ENCODE measurements at regions not wholly inside any gene's neighbourhood (a gene's known extent, or its start where the extent isn't known, plus 50 kb on each side); places are given as distances from the start of the nearest gene placed in this dataset.

DNA sequence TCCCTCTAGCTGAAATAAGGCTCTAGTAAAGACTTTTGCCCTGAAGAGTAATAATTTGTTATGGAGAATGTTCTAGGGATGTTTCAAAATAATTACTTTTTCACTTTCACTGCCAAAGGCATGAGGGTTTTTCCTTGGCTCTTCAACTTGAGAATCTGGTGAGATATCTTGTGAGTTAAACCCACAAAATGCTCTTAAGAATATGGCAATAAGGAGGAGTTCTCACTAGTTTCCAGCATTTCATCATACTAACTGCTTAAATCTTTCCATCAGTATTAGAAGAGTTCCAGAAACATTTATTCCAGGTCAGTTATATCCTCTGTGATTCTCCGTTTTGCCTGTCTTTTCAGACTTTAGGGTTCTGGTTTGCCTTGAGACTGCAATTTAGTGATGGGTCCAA lies 785.6 kb upstream of the GJE1 start:
- in situ Hi-C loops (cut with MboI; ENCODE audit: low sequenced_read_pairs), result no loop called here

- in situ Hi-C loops (cut with MboI; ENCODE audit: low sequenced_read_pairs), result no loop called here
Observed at GRCh38 chr6:141346535-141346934, 786.2 kb upstream of the GJE1 start.

GRCh38 chr6:141337191-141337590 lies 795.5 kb upstream of the GJE1 start:
- in situ Hi-C loops (cut with MboI; ENCODE audit: low sequenced_read_pairs), result no loop called here

GRCh38 chr6:141335477-141336273 lies 797.0 kb upstream of the GJE1 start:
- in situ Hi-C loops (cut with MboI; ENCODE audit: low sequenced_read_pairs), result no loop called here

GRCh38 chr6:141326925-141327324 lies 805.8 kb upstream of the GJE1 start:
- in situ Hi-C loops (cut with MboI; ENCODE audit: low sequenced_read_pairs), result no loop called here

DNA sequence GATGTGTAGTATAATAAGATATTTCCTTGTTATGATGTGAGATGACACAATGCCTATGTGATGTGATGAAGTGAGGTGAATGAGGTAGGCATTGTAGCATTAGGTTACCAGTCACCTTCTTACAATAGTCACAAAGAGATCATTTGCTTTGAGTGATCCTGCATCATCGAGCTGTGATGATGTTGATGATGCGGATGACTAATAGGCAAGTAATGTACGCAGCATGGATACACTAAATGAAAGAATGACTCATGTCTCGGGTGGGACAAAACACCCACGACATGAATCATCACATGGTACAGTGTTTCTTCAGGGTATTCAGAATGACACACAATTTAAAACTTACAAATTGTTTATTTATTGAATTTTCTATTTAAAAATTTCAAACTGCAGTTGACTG lies 806.3 kb upstream of the GJE1 start:
- in situ Hi-C loops (cut with MboI; ENCODE audit: low sequenced_read_pairs), result no loop called here

- in situ Hi-C loops (cut with MboI; ENCODE audit: low sequenced_read_pairs), result no loop called here
Observed at GRCh38 chr6:141321493-141322347, 811.0 kb upstream of the GJE1 start.

DNA sequence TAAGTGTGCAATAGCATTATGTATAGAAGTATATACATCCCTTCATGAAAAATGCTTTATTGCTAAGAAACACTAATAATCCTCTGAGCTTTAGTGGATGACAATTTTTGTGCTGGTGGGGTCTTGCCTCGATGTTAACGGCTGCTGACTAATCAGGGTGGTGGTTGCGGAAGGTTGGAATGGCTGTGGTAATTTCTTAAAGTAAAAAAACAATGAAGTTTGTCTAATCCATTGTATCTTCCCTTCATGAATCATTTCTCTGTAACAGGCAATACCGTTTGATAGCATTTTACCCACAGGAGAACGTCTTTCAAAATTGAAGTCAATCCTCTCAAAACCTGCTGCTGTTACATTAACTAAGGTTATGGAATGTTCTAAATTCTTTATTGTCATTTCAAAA lies 816.5 kb upstream of the GJE1 start:
- in situ Hi-C loops (cut with MboI; ENCODE audit: low sequenced_read_pairs), result no loop called here

GRCh38 chr6:141313986-141314385 lies 818.7 kb upstream of the GJE1 start:
- in situ Hi-C loops (cut with MboI; ENCODE audit: low sequenced_read_pairs), result no loop called here

GRCh38 chr6:141309295-141309694 lies 823.4 kb upstream of the GJE1 start:
- in situ Hi-C loops (cut with MboI; ENCODE audit: low sequenced_read_pairs), result no loop called here

DNA sequence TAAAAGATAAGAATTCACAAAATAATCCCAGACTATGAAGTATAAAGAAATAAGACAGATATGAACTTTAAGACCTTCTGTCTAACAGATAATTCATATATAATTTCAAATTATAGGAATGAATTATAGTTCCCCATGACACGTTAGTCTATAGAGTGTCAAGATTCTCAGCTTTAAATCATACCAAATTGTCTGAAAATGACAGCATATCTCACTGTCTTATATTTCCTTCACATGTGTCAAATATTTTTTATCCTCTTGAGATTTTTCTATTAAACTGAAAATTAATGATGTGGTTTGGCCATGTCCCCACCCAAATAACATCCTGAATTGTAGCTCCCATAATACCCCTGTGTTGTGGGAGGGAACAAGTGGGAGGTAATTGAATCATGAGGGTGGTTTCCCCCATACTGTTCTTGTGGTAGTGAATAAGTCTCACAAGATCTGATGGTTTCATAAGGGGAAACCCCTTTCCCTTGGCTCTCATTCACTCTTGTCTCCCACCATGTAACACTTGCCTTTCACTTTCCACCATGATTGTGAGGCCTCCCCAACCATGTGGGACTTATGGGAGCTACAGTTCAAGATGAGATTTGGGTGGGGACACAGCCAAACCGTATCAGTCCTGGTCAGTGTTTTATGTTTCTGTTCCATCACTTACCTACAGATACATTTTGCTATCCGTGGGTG lies 825.3 kb upstream of the GJE1 start:
- in situ Hi-C loops (cut with MboI; ENCODE audit: low sequenced_read_pairs), result no loop called here

GRCh38 chr6:141303907-141304306 lies 828.8 kb upstream of the GJE1 start:
- in situ Hi-C loops (cut with MboI; ENCODE audit: low sequenced_read_pairs), result no loop called here

DNA sequence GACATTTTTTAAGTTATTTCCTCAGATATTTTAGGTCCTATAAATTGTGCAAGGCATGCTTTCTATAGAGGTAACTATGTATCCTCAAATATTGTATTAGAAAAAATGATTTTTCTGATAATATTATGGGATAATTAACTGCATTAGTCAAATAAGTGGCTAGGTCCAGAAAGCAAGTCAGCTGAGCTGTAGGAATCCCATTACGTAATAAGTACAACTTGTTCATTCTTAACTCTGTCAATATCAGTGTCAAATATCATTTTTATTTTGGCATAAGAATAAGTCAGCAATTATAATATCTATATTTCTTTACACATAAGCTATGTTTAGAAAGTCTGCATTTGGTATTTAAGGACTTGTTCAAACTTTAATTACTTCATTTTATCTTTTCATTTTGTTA lies 830.9 kb upstream of the GJE1 start:
- in situ Hi-C loops (cut with MboI; ENCODE audit: low sequenced_read_pairs), result no loop called here

DNA sequence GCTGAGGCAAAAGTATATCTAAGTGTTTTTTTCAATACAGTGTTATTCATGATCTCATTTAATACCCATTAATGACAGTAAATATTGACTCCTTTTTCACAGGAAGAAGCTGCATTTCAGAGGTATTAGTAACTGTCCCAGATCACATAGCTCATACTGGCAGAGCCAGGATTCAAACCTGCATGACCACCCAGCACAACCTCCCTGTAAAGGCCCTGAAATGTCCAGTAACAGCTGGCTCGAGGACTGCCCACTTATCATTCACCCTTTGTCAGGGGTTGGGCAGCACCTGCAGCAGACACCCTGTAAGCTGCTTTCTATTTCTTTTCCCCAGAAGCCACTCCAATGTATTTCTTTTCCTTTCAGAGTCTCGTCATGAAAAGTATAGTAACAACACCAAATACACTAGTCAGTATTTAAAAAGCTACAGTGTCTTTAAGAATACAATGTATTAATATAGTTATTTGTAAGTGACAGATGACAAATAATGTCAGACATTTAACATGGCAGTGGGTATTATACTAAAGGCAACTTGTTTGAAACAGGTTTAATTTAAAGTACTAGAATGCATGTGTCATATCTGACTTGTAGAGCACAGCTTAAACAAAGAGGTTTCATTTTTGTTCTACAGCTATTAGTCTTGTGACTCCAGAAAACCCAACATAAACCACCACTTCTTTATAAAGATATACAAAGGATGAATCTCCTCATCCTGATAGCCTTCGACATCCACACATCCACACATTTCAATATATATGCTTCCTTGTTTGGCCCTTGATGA lies 841.6 kb upstream of the GJE1 start:
- in situ Hi-C loops (cut with MboI; ENCODE audit: low sequenced_read_pairs), result no loop called here

- in situ Hi-C loops (cut with MboI; ENCODE audit: low sequenced_read_pairs), result no loop called here
Observed at GRCh38 chr6:141288947-141289346, 843.8 kb upstream of the GJE1 start.

DNA sequence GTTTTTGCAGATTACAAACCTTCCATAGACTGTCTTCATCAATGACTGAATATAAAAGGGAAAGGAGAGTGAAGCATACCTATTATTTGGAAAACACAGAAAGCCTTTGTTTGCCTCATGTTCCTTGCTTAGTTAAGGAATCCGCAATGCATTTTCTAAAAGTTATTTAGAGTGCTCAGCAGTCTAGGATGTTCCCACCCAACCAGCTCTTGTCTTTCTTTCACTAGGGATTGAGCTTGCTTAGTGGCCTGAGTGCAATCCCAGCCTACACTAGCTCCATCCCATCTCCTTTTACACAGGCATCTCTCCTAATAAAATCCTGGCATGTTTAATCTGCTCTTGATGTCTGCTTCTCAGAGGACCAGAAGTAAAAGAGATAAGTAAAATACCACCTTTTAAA lies 850.5 kb upstream of the GJE1 start:
- in situ Hi-C loops (cut with MboI; ENCODE audit: low sequenced_read_pairs), result no loop called here

GRCh38 chr6:141269684-141270083 lies 863.0 kb upstream of the GJE1 start:
- in situ Hi-C loops (cut with MboI; ENCODE audit: low sequenced_read_pairs), result no loop called here

GRCh38 chr6:141267420-141267819 lies 865.3 kb upstream of the GJE1 start:
- in situ Hi-C loops (cut with MboI; ENCODE audit: low sequenced_read_pairs), result no loop called here

- in situ Hi-C loops (cut with MboI; ENCODE audit: low sequenced_read_pairs), result no loop called here
Observed at GRCh38 chr6:141265756-141266623, 866.7 kb upstream of the GJE1 start.

- in situ Hi-C loops (cut with MboI; ENCODE audit: low sequenced_read_pairs), result no loop called here
Observed at GRCh38 chr6:141264101-141264500, 868.6 kb upstream of the GJE1 start.

All from HL-60/S4 treated with retinoic acid at 250 ng/mL for 4 days and 3 days (cell line).